GM23338 (cell line): ENCODE measurements at regions not wholly inside any gene's neighbourhood (a gene's known extent, or its start where the extent isn't known, plus 50 kb on each side); places are given as distances from the start of the nearest gene placed in this dataset.

Experiments
- ATAC-seq: fragments of 200-7000 bp; cut with Tn5 transposase; 3 replicates; pipeline ENCODE4 v1.9.1; 2020
- DNase-seq: peaks from one replicate; pipeline ENCODE4 v3.0.0-alpha.2; 2015; ENCODE audit warnings: low spot score
- H2AFZ ChIP-seq: fragments of 200-600 bp; sonication (generic); 2 replicates; pipeline ENCODE4 v1.8.0; 2016; ENCODE audit warnings: antibody characterized with exemption, mild to moderate bottlenecking, moderate library complexity
- H3F3A ChIP-seq: fragments of 200-600 bp; sonication (generic); replicated peaks from 2 replicates; pipeline ENCODE4 v1.8.0; 2017; ENCODE audit warnings: antibody characterized with exemption, mixed run types, low read depth
- H3K27ac ChIP-seq: fragments of 200-600 bp; sonication (generic); 2 replicates; pipeline ENCODE4 v1.6.1; 2016; ENCODE audit warnings: low read depth
- H3K27me3 ChIP-seq: fragments of 200-600 bp; sonication (generic); 2 replicates; pipeline ENCODE4 v1.8.0; 2016; ENCODE audit warnings: mild to moderate bottlenecking, mixed run types, moderate library complexity; ENCODE audit not compliant: insufficient read depth
- H3K36me3 ChIP-seq: fragments of 200-600 bp; sonication (generic); 2 replicates; pipeline ENCODE4 v1.8.0; 2016; ENCODE audit warnings: mild to moderate bottlenecking; ENCODE audit not compliant: insufficient read depth
- H3K4me1 ChIP-seq: fragments of 200-600 bp; sonication (generic); 2 replicates; pipeline ENCODE4 v1.8.0; 2016; ENCODE audit warnings: mild to moderate bottlenecking, moderate library complexity; ENCODE audit not compliant: insufficient read depth
- H3K4me2 ChIP-seq: fragments of 200-600 bp; sonication (generic); 2 replicates; pipeline ENCODE4 v1.7.1; 2017; ENCODE audit warnings: mixed run types
- H3K4me3 ChIP-seq: fragments of 200-600 bp; sonication (generic); 2 replicates; pipeline ENCODE4 v1.6.1; 2016; ENCODE audit warnings: mixed run types
- H3K79me2 ChIP-seq: fragments of 200-600 bp; sonication (generic); replicated peaks from 2 replicates; pipeline ENCODE4 v1.8.0; 2017; ENCODE audit warnings: mild to moderate bottlenecking; ENCODE audit not compliant: insufficient read depth
- H3K9me2 ChIP-seq: fragments of 200-600 bp; sonication (generic); 2 replicates; pipeline ENCODE4 v1.8.0; 2017; ENCODE audit not compliant: insufficient read depth
- H4K20me1 ChIP-seq: fragments of 200-600 bp; sonication (generic); replicated peaks from 2 replicates; pipeline ENCODE4 v1.8.0; 2017; ENCODE audit warnings: mild to moderate bottlenecking; ENCODE audit not compliant: insufficient read depth
- H3K27ac Mint-ChIP-seq: 2 replicates; pipeline ENCODE4 v1.8.0; 2020; ENCODE audit warnings: inconsistent platforms, mild to moderate bottlenecking, moderate library complexity, mixed read lengths
- H3K27me3 Mint-ChIP-seq: 3 replicates; pipeline ENCODE4 v1.8.0; 2022; ENCODE audit warnings: low read depth, mild to moderate bottlenecking, moderate library complexity, mixed read lengths, inconsistent platforms; ENCODE audit not compliant: insufficient read depth, poor library complexity
- H3K36me3 Mint-ChIP-seq: 3 replicates; pipeline ENCODE4 v1.8.0; 2021; ENCODE audit warnings: low read depth, mild to moderate bottlenecking, inconsistent platforms, moderate library complexity, mixed read lengths
- H3K4me1 Mint-ChIP-seq: 3 replicates; pipeline ENCODE4 v1.8.0; 2020; ENCODE audit warnings: mild to moderate bottlenecking, inconsistent platforms, mixed read lengths
- H3K4me3 Mint-ChIP-seq: 3 replicates; pipeline ENCODE4 v1.8.0; 2021; ENCODE audit warnings: moderate library complexity, mild to moderate bottlenecking, inconsistent platforms, mixed read lengths
- H3K9me3 Mint-ChIP-seq: 3 replicates; pipeline ENCODE4 v1.8.0; 2020; ENCODE audit warnings: moderate library complexity, mild to moderate bottlenecking, inconsistent platforms, mixed read lengths
- CREB1 ChIP-seq: fragments of 250-450 bp; sonication (Bioruptor Pico); IDR thresholded peaks from 2 replicates; pipeline ENCODE4 v1.5.0; 2020; ENCODE audit warnings: low read depth, mild to moderate bottlenecking, moderate library complexity
- CTCF ChIP-seq, 2 experiments: fragments of 200-600 bp in 1 of 2; sonication (generic) in 1 of 2; conservative IDR thresholded peaks; 2 replicates each; pipeline versions ENCODE4 v1.5.1 to v1.6.1; 2016 to 2017; ENCODE audit warnings: antibody characterized with exemption in 2 of 2, low read depth in 2 of 2, mild to moderate bottlenecking in 2 of 2, moderate library complexity in 1 of 2
- ETS1 ChIP-seq: IDR thresholded peaks from 2 replicates; pipeline ENCODE4 v1.6.1; 2016; ENCODE audit warnings: antibody characterized with exemption
- EZH2 ChIP-seq: fragments of 200-600 bp; sonication (generic); IDR thresholded peaks from one replicate; pipeline ENCODE4 v1.8.0; 2017; ENCODE audit warnings: antibody characterized with exemption, mild to moderate bottlenecking, low read depth; ENCODE audit not compliant: unreplicated experiment
- EZH2phosphoT487 ChIP-seq: fragments of 200-600 bp; sonication (generic); IDR thresholded peaks from one replicate; pipeline ENCODE4 v1.8.1; 2018; ENCODE audit warnings: antibody characterized with exemption; ENCODE audit not compliant: unreplicated experiment
- JUNB ChIP-seq: IDR thresholded peaks from one replicate; pipeline ENCODE4 v1.6.1; 2016; ENCODE audit warnings: antibody characterized with exemption; ENCODE audit not compliant: unreplicated experiment
- NANOG ChIP-seq: IDR thresholded peaks from 2 replicates; pipeline ENCODE4 v1.6.1; 2016; ENCODE audit warnings: antibody characterized with exemption, borderline replicate concordance
- STAT1 ChIP-seq: IDR thresholded peaks from one replicate; pipeline ENCODE4 v1.6.1; 2016; ENCODE audit warnings: antibody characterized with exemption; ENCODE audit not compliant: unreplicated experiment
- ZNF114 ChIP-seq: fragments of 250-450 bp; sonication (Bioruptor Pico); IDR thresholded peaks from 2 replicates; pipeline ENCODE4 v1.5.0; 2020; ENCODE audit warnings: mild to moderate bottlenecking, moderate library complexity

GRCh38 chr5:96111080-96111756 is 149.6 kb upstream of the ELL2 start:
- Histone ChIP-seq H3K36me3 (no peaks in the 10 kb centered on the region), H3K9me2 (peaks cover 3% of the 10 kb centered on the region; the same call in 1 of the 2 replicates), H3F3A (no peaks in the 10 kb centered on the region), H3K27me3 (no peaks in the 10 kb centered on the region), H2AFZ (no peak overlapping the region), H3K4me3 (no peak overlapping the region), H3K27ac (no peak overlapping the region), H3K4me2 (no peak overlapping the region), H3K4me1 (no peaks in the 10 kb centered on the region), H3K79me2 (no peaks in the 10 kb centered on the region), H4K20me1 (no peaks in the 10 kb centered on the region)
- no peak for DNase-seq
- H3K27me3 Mint-ChIP-seq = no peaks in the 10 kb centered on the region
- H3K36me3 Mint-ChIP-seq = peaks cover 4% of the 10 kb centered on the region; the same call in 2 of the 3 replicates
- no peak overlapping the region for H3K4me3 Mint-ChIP-seq
- H3K27ac Mint-ChIP-seq = no peak overlapping the region
- H3K4me1 Mint-ChIP-seq = no peaks in the 10 kb centered on the region
- TF ChIP-seq ZNF114 (CRISPR knock-in tag) (no peak), JUNB (no peak), CTCF (conservative IDR thresholded peaks at IDR 0.05; ENCODE audit: low read depth in 2 of 2) (no peak), EZH2phosphoT487 (no peak), STAT1 (no peak), CREB1 (no peak), EZH2 (no peak)
- no peak for ATAC-seq
- peaks cover 8% of the 10 kb centered on the region for H3K9me3 Mint-ChIP-seq

GRCh38 chr5:96110300-96110699 is 148.6 kb upstream of the ELL2 start:
- H3K36me3 ChIP-seq = no peaks in the 10 kb centered on the region; the same call in 1 of the 2 replicates
- Mint-ChIP-seq H3K27ac (no peak overlapping the region), H3K4me1 (no peaks in the 10 kb centered on the region), H3K27me3 (no peaks in the 10 kb centered on the region), H3K9me3 (peaks cover 14% of the 10 kb centered on the region), H3K4me3 (no peak overlapping the region), H3K36me3 (peaks cover 4% of the 10 kb centered on the region; the same call in 2 of the 3 replicates)
- H3K27ac ChIP-seq = no peak overlapping the region
- no peaks in the 10 kb centered on the region for H3F3A ChIP-seq
- H3K9me2 ChIP-seq = peaks cover 3% of the 10 kb centered on the region; the same call in 1 of the 2 replicates
- no peak for ATAC-seq
- DNase-seq = no peak
- H3K27me3 ChIP-seq = no peaks in the 10 kb centered on the region
- H3K4me3 ChIP-seq = no peak overlapping the region
- H3K4me1 ChIP-seq = no peaks in the 10 kb centered on the region
- no peaks in the 10 kb centered on the region for H3K79me2 ChIP-seq
- H2AFZ ChIP-seq = no peak overlapping the region
- no peak overlapping the region for H3K4me2 ChIP-seq
- no peaks in the 10 kb centered on the region for H4K20me1 ChIP-seq
- TF ChIP-seq NANOG (no peak), CTCF (conservative IDR thresholded peaks at IDR 0.05; ENCODE audit: low read depth in 2 of 2) (no peak), JUNB (no peak), EZH2phosphoT487 (no peak), ZNF114 (CRISPR knock-in tag) (no peak), CREB1 (no peak), ETS1 (no peak)
